ENCODE measurements at regions not wholly inside any gene's neighbourhood (a gene's known extent, or its start where the extent isn't known, plus 50 kb on each side); places are given as distances from the start of the nearest gene placed in this dataset.

DNA sequence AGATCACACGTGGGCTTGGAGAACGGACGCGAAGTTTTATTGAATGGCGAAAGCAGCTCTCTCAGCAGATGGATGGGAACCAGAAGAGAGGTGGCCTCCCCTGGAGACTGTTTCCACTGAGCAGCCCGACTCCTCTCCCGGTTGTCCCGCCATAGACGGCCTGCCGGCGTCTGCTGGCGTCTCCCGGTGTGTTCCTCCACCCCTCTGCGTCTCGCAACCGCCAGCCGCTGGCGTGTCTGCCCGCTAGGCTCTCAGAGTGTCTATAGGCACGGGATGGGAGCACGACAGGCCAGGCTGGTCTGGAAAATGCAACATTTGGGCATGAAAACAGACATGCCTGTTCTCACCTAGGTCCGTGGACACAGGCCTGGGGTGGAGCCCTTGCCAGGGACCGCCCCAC lies 366.7 kb upstream of the SOX11 start:
- H3K4me1 Mint-ChIP-seq: no peaks in the 10 kb centered on the region
- no peaks in the 10 kb centered on the region for H3K27me3 Mint-ChIP-seq
- no peak overlapping the region for H3K27ac Mint-ChIP-seq
- peaks cover 4% of the 10 kb centered on the region for H3K9me3 Mint-ChIP-seq
- no peak overlapping the region for H3K4me3 Mint-ChIP-seq
- H3K36me3 Mint-ChIP-seq: no peaks in the 10 kb centered on the region
- ATAC-seq: no peak

DNA sequence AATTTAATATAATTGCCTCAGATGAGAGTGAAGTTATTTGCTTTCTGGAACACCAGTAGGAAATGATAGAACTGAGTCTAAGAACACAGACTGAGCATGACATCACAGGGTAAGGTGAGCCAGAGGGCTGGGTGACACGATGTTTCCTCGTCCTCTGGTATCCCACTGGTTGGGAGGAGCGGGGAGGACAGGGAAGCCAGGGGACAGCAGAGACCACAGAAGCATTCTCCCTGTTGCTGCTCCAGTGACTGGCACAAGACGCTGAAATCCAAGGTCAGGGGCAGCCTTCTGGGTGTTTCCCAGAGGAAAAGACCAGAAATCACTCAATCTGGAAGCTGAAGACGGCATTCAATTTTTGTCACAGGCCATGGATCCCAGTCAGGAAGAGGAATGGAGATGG lies 363.4 kb upstream of the SOX11 start:
- peaks cover 4% of the 10 kb centered on the region for H3K9me3 Mint-ChIP-seq
- no peak overlapping the region for H3K4me3 Mint-ChIP-seq
- no peaks in the 10 kb centered on the region for H3K4me1 Mint-ChIP-seq
- H3K27me3 Mint-ChIP-seq: no peaks in the 10 kb centered on the region
- no peaks in the 10 kb centered on the region for H3K36me3 Mint-ChIP-seq
- ATAC-seq: no peak
- H3K27ac Mint-ChIP-seq: no peak overlapping the region

DNA sequence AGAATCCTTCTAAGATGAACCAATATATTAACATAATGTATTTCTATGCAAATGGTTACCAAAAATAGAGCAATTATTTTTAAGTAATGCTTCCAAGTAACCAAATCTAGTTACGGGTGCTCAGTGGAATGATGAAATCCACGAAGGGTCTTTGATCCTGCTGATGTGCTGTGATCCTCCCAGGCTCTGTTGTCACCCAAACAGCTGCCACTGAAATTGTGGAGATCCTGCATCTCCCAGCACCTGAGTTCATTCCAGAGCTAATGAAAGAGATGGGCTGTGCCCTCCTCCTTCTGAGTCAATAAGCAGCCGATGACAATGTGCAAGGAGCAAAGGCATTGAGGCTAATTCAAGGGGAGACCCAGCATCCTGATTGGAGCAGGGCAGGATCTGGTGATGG lies 362.4 kb upstream of the SOX11 start:
- Mint-ChIP-seq H3K27me3 (peaks cover 5% of the 10 kb centered on the region), H3K4me3 (no peak overlapping the region), H3K9me3 (peaks cover 7% of the 10 kb centered on the region), H3K27ac (no peak overlapping the region), H3K36me3 (no peaks in the 10 kb centered on the region), H3K4me1 (no peaks in the 10 kb centered on the region)
- ATAC-seq: no peak

DNA sequence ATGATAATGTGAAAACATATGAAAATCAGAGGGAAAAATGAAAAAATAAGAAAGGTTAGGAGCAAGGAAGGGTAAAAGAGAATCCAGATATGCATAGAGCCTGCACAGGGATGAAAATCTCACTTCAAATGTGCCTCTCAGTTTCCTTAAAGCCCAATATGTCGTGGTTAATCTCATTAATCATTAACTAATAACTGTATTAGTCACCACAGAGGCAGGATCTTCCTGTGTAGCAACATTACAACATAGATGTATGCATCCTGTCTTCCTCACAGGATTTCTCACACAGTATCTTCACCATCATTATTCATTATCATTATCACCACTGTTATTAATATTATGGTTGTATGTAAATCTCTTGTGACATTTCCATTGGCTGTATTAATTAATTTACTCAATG lies 361.2 kb upstream of the SOX11 start:
- Mint-ChIP-seq H3K9me3 (peaks cover 5% of the 10 kb centered on the region), H3K36me3 (no peaks in the 10 kb centered on the region), H3K4me1 (no peaks in the 10 kb centered on the region), H3K27ac (no peak overlapping the region), H3K27me3 (peaks cover 5% of the 10 kb centered on the region), H3K4me3 (no peak overlapping the region)
- ATAC-seq: no peak

DNA sequence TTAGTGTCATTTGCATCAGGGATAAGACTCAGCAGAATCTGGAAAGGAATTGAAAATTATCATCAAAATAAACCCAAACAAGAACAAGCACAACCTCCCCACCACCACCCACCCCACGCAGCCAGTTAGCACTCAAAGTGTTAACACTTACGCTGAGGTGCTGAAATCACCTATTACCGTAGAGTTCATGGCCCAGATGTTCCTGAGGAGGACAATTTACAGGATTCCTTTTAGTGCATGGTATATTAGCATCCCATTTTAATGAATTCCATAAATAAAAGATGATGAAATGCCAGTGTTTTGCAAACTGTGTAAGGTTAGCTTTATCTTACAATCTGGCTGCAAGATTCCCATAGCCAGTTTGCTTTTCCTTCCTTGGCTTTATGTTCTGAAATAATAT lies 359.3 kb upstream of the SOX11 start:
- Mint-ChIP-seq H3K36me3 (no peaks in the 10 kb centered on the region), H3K27ac (no peak overlapping the region), H3K4me3 (no peak overlapping the region), H3K27me3 (peaks cover 5% of the 10 kb centered on the region), H3K4me1 (no peaks in the 10 kb centered on the region), H3K9me3 (peaks cover 5% of the 10 kb centered on the region)
- no peak for ATAC-seq

DNA sequence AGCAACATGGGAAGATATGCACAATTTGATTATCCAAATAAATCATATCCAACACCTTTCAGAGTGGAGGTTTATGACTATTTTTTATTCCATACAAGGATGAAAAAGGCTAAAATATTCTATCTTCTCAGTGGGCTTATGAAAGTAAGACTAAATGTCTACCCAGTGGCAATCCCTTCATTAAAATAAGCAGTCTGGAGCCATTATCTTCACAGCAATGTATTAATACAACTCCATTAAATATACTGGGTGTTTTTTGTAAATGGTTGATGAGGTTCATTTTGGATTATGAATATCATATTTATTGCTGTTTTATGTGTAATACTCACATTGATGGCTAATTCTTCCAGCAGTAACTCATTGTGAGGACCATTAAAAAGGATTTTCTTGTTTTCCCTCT lies 352.7 kb upstream of the SOX11 start:
- no peaks in the 10 kb centered on the region for H3K36me3 Mint-ChIP-seq

DNA sequence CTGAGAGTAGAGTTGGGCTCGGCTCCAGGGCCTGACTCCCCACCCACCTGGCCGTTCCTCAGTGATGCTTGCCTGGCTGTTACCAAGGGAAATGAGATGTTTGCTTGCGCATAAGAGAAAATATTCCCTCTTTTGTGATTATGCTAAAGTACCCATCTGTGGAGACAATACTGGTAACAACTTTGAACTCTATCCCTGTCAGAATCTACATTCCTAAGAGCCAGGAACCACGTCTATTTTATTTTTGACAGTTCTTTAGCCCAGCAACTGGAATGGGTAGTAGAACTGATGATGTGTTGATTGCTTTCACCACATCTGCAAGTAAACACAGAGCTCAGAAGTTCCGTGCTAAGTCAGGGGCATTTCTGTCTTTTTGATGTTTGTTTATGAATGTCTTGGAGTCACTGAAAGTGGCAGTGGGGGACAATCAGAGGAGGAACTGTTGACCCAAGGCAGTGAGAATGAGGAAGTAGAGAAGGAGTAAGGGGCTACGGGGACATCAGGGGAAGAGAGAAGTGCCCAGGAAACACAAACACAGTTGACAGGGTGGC lies 348.3 kb upstream of the SOX11 start:
- Mint-ChIP-seq H3K9me3 (no peaks in the 10 kb centered on the region), H3K27me3 (no peaks in the 10 kb centered on the region), H3K4me3 (no peak overlapping the region), H3K4me1 (no peaks in the 10 kb centered on the region), H3K36me3 (no peaks in the 10 kb centered on the region), H3K27ac (no peak overlapping the region)
- ATAC-seq: no peak

More for the DNA sequence above, 352.7 kb upstream of the SOX11 start:
- H3K4me1 Mint-ChIP-seq: no peaks in the 10 kb centered on the region
- H3K9me3 Mint-ChIP-seq: peaks cover 2% of the 10 kb centered on the region
- H3K27ac Mint-ChIP-seq: no peak overlapping the region
- ATAC-seq: no peak
- H3K27me3 Mint-ChIP-seq: peaks cover 1% of the 10 kb centered on the region
- no peak overlapping the region for H3K4me3 Mint-ChIP-seq

DNA sequence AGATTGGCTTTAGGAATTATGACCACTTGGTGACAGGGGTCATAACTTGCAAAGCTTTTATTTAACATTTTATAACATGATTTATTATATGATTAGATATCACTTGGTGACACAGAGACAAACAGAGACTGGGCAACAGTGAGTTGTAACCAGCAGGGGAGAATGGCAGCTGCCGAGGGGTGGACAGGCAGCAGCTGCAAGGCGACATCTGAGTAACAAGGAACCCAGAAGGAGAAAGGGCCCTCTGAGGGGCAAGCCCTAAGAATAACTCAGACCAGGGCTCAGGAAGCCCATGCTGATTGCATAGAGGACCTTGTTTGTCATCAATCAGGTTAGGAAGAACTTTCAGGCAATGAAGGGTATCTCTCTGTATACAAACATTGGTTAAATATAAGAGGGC lies 339.9 kb upstream of the SOX11 start:
- H3K27ac Mint-ChIP-seq: no peak overlapping the region
- no peak overlapping the region for H3K4me3 Mint-ChIP-seq
- peaks cover 5% of the 10 kb centered on the region for H3K9me3 Mint-ChIP-seq

DNA sequence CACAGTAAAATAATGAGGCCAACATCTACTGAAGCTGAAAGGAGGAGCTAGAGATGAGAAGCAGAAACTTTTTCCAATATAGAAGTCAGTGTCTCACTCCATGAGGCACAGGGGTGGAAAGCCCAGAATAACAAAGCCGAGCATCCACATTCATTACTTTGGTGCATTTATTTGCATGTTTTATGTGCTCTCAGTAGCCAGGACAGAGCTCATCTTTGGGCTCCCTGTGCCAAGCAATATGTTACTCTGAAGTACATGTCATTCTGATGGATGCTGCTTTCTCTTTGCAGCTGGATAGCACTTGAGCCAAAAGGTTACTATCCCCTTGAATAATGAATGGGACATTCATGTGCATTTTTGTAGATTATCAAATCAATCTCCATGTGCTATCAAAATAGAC lies 338.6 kb upstream of the SOX11 start:
- no peak overlapping the region for H3K27ac Mint-ChIP-seq
- H3K9me3 Mint-ChIP-seq: peaks cover 5% of the 10 kb centered on the region
- no peaks in the 10 kb centered on the region for H3K4me1 Mint-ChIP-seq
- no peak for ATAC-seq
- H3K4me3 Mint-ChIP-seq: no peak overlapping the region
- no peaks in the 10 kb centered on the region for H3K36me3 Mint-ChIP-seq
- no peaks in the 10 kb centered on the region for H3K27me3 Mint-ChIP-seq

More for the DNA sequence above, 339.9 kb upstream of the SOX11 start:
- Mint-ChIP-seq H3K27me3 (no peaks in the 10 kb centered on the region), H3K36me3 (no peaks in the 10 kb centered on the region), H3K4me1 (no peaks in the 10 kb centered on the region)
- ATAC-seq: no peak

DNA sequence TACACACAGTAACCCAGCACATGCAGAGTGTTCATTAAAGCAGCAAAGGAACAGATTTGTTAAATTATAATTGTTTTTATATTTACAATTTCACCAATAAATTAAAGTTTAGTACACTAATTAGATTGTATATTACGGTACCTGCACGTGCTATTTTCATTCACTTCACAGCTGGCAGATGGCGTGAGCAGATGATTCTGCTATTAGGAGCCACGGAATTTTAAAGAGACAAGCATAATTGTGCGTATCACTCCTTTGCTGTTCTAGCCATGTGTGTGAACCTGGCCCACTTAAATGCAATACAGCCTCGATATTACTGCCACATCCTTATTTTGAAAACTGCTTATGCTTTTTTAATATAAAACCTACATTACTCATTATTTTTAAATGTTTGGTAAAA lies 332.8 kb upstream of the SOX11 start:
- Mint-ChIP-seq H3K4me3 (no peak overlapping the region), H3K4me1 (no peaks in the 10 kb centered on the region)

DNA sequence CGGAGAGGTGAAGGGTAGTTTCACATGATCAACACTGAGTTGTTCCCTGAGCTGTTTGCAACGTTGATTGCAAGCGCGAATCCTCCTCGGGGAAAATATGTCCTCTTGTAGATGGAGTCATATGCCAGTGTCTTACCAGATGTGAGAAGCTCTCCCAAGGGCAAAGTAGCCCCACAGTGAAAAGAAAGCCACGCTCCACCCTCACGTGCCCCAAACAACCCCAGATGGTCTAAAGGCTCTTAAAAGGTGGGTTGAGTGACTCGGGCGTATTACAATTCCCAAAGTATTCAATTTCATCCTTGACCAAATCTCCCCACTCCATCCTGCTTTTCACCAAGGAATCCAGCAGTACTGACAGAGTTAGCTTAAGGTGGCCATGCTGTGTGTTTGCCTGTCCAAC lies 332.1 kb upstream of the SOX11 start:
- H3K4me1 Mint-ChIP-seq: no peaks in the 10 kb centered on the region

More for the DNA sequence above, 332.8 kb upstream of the SOX11 start:
- no peaks in the 10 kb centered on the region for H3K36me3 Mint-ChIP-seq
- no peak overlapping the region for H3K27ac Mint-ChIP-seq
- no peaks in the 10 kb centered on the region for H3K27me3 Mint-ChIP-seq
- peaks cover 5% of the 10 kb centered on the region for H3K9me3 Mint-ChIP-seq
- ATAC-seq: no peak

DNA sequence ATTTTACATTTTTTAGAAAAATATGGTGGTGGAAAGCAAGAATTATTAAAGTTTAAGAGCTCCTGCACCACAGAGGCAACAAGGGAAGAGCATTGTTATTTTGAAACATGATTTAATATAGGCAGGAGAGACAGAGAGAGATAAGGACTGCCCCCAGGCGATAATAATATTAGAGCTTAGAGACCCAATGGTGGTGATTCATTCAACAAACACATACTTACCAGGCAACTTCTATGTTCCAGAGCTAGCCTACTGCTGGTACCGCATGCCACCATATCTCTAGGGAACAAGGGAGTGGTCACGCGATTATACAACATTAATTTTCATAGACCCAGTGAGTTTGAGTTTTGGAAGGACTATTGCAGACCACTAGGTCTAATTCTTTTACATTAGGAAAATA lies 327.8 kb upstream of the SOX11 start:
- Mint-ChIP-seq H3K4me3 (no peak overlapping the region), H3K27me3 (no peaks in the 10 kb centered on the region), H3K4me1 (no peaks in the 10 kb centered on the region), H3K9me3 (no peaks in the 10 kb centered on the region), H3K36me3 (no peaks in the 10 kb centered on the region), H3K27ac (no peak overlapping the region)
- ATAC-seq: no peak

More for the DNA sequence above, 332.1 kb upstream of the SOX11 start:
- H3K27me3 Mint-ChIP-seq: no peaks in the 10 kb centered on the region
- peaks cover 5% of the 10 kb centered on the region for H3K9me3 Mint-ChIP-seq
- H3K36me3 Mint-ChIP-seq: no peaks in the 10 kb centered on the region
- H3K4me3 Mint-ChIP-seq: no peak overlapping the region
- H3K27ac Mint-ChIP-seq: no peak overlapping the region
- no peak for ATAC-seq

DNA sequence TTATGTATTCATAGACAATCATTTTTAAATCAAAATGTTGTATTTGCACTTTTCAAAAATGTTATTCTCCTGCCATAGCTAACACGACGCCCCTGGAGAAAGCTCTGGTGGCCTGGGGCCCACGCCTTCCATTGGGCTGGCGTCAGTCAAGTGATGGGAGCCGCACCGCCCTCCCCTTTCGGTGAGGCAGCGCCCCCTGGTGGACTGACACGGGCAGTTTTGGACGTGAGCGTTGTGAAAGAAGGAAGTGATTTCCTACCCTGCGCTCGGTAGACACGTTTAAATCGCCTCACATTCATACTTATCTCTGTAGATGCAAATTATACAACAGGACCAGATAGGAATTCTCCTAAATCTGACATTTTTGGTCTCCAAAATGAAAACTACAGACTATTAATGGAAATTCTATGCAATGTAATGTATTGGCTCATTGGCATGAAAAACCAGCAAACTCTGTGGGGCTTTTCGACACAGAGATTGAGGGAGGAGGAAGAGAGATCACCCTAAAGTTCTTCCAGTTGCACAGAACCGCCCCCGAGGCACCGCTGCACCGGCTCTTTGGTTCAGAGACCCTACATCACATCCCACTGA lies 326.2 kb upstream of the SOX11 start:
- no peak overlapping the region for H3K27ac Mint-ChIP-seq
- no peaks in the 10 kb centered on the region for H3K27me3 Mint-ChIP-seq
- no peaks in the 10 kb centered on the region for H3K9me3 Mint-ChIP-seq
- ATAC-seq: peak; percentile 56
- H3K4me3 Mint-ChIP-seq: no peak overlapping the region
- H3K4me1 Mint-ChIP-seq: no peaks in the 10 kb centered on the region
- H3K36me3 Mint-ChIP-seq: no peaks in the 10 kb centered on the region

DNA sequence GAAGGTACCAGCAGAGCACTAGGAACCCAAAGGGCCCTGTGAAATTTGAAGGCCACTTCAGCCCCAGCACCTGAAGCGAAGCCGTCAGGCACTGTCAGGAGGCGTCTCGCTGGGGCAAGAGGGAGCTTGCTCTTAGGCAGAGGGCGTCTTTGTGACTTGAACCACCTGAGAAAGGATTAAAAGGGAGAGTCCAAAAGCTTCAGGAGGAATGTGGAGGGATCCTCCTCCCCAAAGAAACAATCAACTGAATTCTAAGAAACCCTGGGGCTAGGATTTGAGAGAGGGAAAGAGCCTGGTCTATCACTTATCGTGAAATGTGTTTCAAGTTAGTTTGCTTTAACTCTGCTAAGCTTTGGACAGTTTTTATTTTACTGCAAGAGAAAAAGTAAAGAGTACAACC lies 324.9 kb upstream of the SOX11 start:
- Mint-ChIP-seq H3K4me1 (no peaks in the 10 kb centered on the region), H3K36me3 (no peaks in the 10 kb centered on the region), H3K27ac (no peak overlapping the region), H3K9me3 (no peaks in the 10 kb centered on the region), H3K27me3 (no peaks in the 10 kb centered on the region), H3K4me3 (no peak overlapping the region)
- ATAC-seq: no peak

DNA sequence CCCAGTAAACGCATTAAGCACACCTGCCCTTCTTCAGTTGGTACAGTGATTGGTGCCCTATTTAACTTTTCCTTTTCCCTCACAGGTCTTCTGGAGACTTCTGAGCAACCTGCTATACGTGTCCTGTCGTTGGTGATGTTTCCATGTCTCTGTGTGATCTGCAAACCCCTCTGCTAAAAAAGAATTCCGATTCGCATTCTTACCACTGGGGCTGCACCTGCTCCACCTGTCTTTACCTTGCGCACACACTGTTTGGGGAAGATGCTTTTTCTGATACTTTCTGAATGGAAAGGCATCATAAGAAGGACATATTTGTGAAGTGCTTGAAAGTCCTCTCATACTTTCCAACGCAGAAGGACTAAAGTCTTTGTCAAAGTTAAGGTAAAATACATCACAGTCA lies 323.9 kb upstream of the SOX11 start:
- Mint-ChIP-seq H3K4me3 (no peak overlapping the region), H3K27ac (no peak overlapping the region), H3K36me3 (no peaks in the 10 kb centered on the region)

DNA sequence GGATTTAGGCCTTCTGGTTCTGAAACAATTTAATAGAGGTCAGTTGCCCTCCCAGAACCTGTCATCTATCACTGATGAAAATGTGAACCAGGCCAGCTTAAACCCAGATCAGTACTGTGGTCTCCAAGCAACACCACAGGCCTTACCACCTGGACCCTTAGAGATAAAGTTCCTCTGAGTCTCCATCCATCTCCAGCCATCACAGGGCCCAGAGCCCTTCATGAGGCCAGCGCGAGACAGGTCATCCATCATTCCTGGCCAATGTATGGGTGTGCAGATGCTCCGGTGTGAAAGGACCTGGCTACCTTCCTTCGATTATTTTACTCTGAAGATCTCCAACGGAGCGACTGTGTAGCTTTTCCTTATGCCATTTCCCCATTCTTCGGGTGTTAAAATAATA lies 322.7 kb upstream of the SOX11 start:
- ATAC-seq: no peak
- no peaks in the 10 kb centered on the region for H3K36me3 Mint-ChIP-seq
- no peak overlapping the region for H3K4me3 Mint-ChIP-seq
- no peaks in the 10 kb centered on the region for H3K27me3 Mint-ChIP-seq
- H3K27ac Mint-ChIP-seq: no peak overlapping the region
- no peaks in the 10 kb centered on the region for H3K9me3 Mint-ChIP-seq
- no peaks in the 10 kb centered on the region for H3K4me1 Mint-ChIP-seq

More for the DNA sequence above, 323.9 kb upstream of the SOX11 start:
- Mint-ChIP-seq H3K27me3 (no peaks in the 10 kb centered on the region), H3K9me3 (no peaks in the 10 kb centered on the region), H3K4me1 (no peaks in the 10 kb centered on the region)
- no peak for ATAC-seq

DNA sequence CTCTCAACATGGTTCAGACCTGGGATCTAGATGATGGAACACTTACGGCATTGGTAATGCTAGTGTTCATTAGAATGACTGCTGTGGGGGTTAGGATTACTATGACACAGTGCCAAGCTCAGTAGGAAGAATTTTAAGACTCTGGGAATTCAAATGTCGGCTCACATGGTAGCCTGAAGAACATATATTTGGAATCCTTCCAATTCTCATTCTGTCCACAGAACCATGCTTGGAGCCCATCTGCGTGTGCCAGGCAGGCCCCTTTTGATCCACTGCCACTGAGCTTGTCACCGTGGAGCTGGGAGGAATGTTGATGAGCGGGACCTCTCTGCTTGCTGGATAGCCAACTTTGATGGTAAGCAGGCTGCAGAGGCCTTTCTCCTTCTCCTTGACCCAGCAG lies 322.0 kb upstream of the SOX11 start:
- no peak overlapping the region for H3K27ac Mint-ChIP-seq
- ATAC-seq: no peak
- H3K4me1 Mint-ChIP-seq: no peaks in the 10 kb centered on the region
- no peaks in the 10 kb centered on the region for H3K36me3 Mint-ChIP-seq
- no peaks in the 10 kb centered on the region for H3K9me3 Mint-ChIP-seq
- H3K4me3 Mint-ChIP-seq: no peak overlapping the region
- no peaks in the 10 kb centered on the region for H3K27me3 Mint-ChIP-seq
